Uterus (tissue), 2 donors: ENCODE measurements at regions not wholly inside any gene's neighbourhood (a gene's known extent, or its start where the extent isn't known, plus 50 kb on each side); places are given as distances from the start of the nearest gene placed in this dataset.

ENCODE experiments used
- CTCF ChIP-seq, 4 experiments: fragments of 200-600 bp in 2 of 4; fragments of 450-650 bp in 2 of 4; sonication (generic) in 2 of 4; IDR thresholded peaks; one replicate each; pipeline ENCODE4 v1.5.1; 2016 to 2019; ENCODE audit warnings: antibody characterized with exemption in 4 of 4, mild to moderate bottlenecking in 2 of 4, moderate library complexity in 1 of 4
- POLR2A ChIP-seq, 2 donors: fragments of 450-650 bp; IDR thresholded peaks; one replicate each; pipeline ENCODE4 v1.6.1; 2016; ENCODE audit warnings: antibody characterized with exemption in 2 of 2, mild to moderate bottlenecking in 1 of 2, moderate library complexity in 1 of 2

GRCh38 chr19:31961191-31961590 lies 384.2 kb upstream of the ZNF507 start:
- no peak for TF ChIP-seq CTCF (IDR thresholded peaks at IDR 0.05)
- no peak for TF ChIP-seq POLR2A (IDR thresholded peaks at IDR 0.05)
